ENCODE measurements at regions not wholly inside any gene's neighbourhood (a gene's known extent, or its start where the extent isn't known, plus 50 kb on each side); places are given as distances from the start of the nearest gene placed in this dataset.

- Histone ChIP-seq H3K27ac (no peak overlapping the region), H3K27me3 (no peaks in the 10 kb centered on the region), H3K4me3 (no peak overlapping the region), H3K4me1 (no peaks in the 10 kb centered on the region), H3K9me3 (no peaks in the 10 kb centered on the region), H3K36me3 (replicated peaks in 1 of 2; ENCODE audit: insufficient read depth in 1 of 2, low read depth in 2 of 2) (no peaks in the 10 kb centered on the region)
- TF ChIP-seq POLR2A (IDR thresholded peaks at IDR 0.05): no peak
- TF ChIP-seq CTCF (IDR thresholded peaks at IDR 0.05): no peak
- WGBS, 2 donors: 96 to 98% methylated on average over 1 of the region's 1 CpG
- DNase-seq (no peak), ATAC-seq (no peak)
- intact Hi-C loops (cut with DNase I): no loop called here
Observed at GRCh38 chr5:18977880-18978279, 1010.1 kb downstream of the CDH18 start.

GRCh38 chr5:18984559-18985080, 1003.4 kb downstream of the CDH18 start:
- H3K27me3 ChIP-seq: peaks cover 0 to under 1% of the 10 kb centered on the region in 2 donors
- no peaks in the 10 kb centered on the region for H3K4me1 ChIP-seq
- 76 to 93% methylated on average over 6 of the region's 6 CpGs for WGBS, 2 donors
- TF ChIP-seq POLR2A (IDR thresholded peaks at IDR 0.05) (no peak), CTCF (IDR thresholded peaks at IDR 0.05) (no peak)
- intact Hi-C loops (cut with DNase I): no loop called here
- no peak overlapping the region for H3K4me3 ChIP-seq
- no peaks in the 10 kb centered on the region for H3K36me3 ChIP-seq (replicated peaks in 1 of 2; ENCODE audit: insufficient read depth in 1 of 2, low read depth in 2 of 2)
- H3K27ac ChIP-seq: no peak overlapping the region
- H3K9me3 ChIP-seq: no peaks in the 10 kb centered on the region
- DNase-seq (no peak), ATAC-seq (no peak)

- ATAC-seq: no peak
- H3K36me3 ChIP-seq (replicated peaks in 1 of 2; ENCODE audit: insufficient read depth in 1 of 2, low read depth in 2 of 2): no peaks in the 10 kb centered on the region
- no peak overlapping the region for H3K4me3 ChIP-seq
- H3K4me1 ChIP-seq: no peaks in the 10 kb centered on the region
- H3K27ac ChIP-seq: no peak overlapping the region
- peaks cover 0 to 3% of the 10 kb centered on the region in 2 donors for H3K27me3 ChIP-seq
- no peak for DNase-seq
- intact Hi-C loops (cut with DNase I): no loop called here
- WGBS, 2 donors: 55 to 65% methylated on average over 5 of the region's 5 CpGs
- TF ChIP-seq POLR2A (IDR thresholded peaks at IDR 0.05) (no peak), CTCF (IDR thresholded peaks at IDR 0.05) (no peak)
- H3K9me3 ChIP-seq: no peaks in the 10 kb centered on the region
Observed at GRCh38 chr5:18985171-18985758, 1002.7 kb downstream of the CDH18 start.

- DNase-seq: no peak
- Histone ChIP-seq H3K27ac (no peak overlapping the region), H3K36me3 (replicated peaks in 1 of 2; ENCODE audit: insufficient read depth in 1 of 2, low read depth in 2 of 2) (no peaks in the 10 kb centered on the region), H3K27me3 (peaks cover 0 to 3% of the 10 kb centered on the region in 2 donors), H3K4me1 (no peaks in the 10 kb centered on the region), H3K9me3 (no peaks in the 10 kb centered on the region), H3K4me3 (no peak overlapping the region)
- no peak for TF ChIP-seq CTCF (IDR thresholded peaks at IDR 0.05)
- TF ChIP-seq POLR2A (IDR thresholded peaks at IDR 0.05): no peak
- 24% methylated on average over 1 of the region's 1 CpG for WGBS, 2 donors
- intact Hi-C loops (cut with DNase I): no loop called here
- ATAC-seq: no peak
Observed at GRCh38 chr5:18987101-18987500, 1000.9 kb downstream of the CDH18 start.

GRCh38 chr5:18990852-18991251, 997.1 kb downstream of the CDH18 start:
- intact Hi-C loops (cut with DNase I): no loop called here
- DNase-seq (no peak), ATAC-seq (no peak)
- Histone ChIP-seq H3K36me3 (replicated peaks in 1 of 2; ENCODE audit: insufficient read depth in 1 of 2, low read depth in 2 of 2) (no peaks in the 10 kb centered on the region), H3K4me3 (no peak overlapping the region), H3K27me3 (peaks cover 0 to 3% of the 10 kb centered on the region in 2 donors), H3K27ac (no peak overlapping the region), H3K9me3 (no peaks in the 10 kb centered on the region), H3K4me1 (no peaks in the 10 kb centered on the region)
- TF ChIP-seq CTCF (IDR thresholded peaks at IDR 0.05) (no peak), POLR2A (IDR thresholded peaks at IDR 0.05) (no peak)
- WGBS, 2 donors: 74 to 79% methylated on average over 1 of the region's 1 CpG

All from body of pancreas (tissue), 4 donors.